Pancreas (tissue), 10 donors: ENCODE measurements at regions not wholly inside any gene's neighbourhood (a gene's known extent, or its start where the extent isn't known, plus 50 kb on each side); places are given as distances from the start of the nearest gene placed in this dataset.
"Not testable (repeated sequence)": the region's sequence is repeated elsewhere in the genome, so short reads cannot be mapped to it uniquely, and the experiment has no call there.

Source experiments
- ATAC-seq, 4 donors: fragments of 200-7000 bp; cut with Tn5 transposase; one replicate each; pipeline versions ENCODE4 v1.8.0 to v1.9.1; 2020; ENCODE audit warnings: mild to moderate bottlenecking in 4 of 4, moderate library complexity in 4 of 4
- DNase-seq, 6 donors: peaks; one replicate each; pipeline ENCODE4 v3.0.0-alpha.2; 2020
- FAIRE-seq: peaks from 2 replicates; lab custom pipeline; 2012; peaks lifted over from hg19 to GRCh38; lab: Jason Lieb, UNC
- H3K27ac ChIP-seq, 4 donors: fragments of 200-600 bp; sonication (generic); 1 replicate in 3 of 4; 2 replicates in 1 of 4; pipeline versions ENCODE4 v1.5.0 to v1.8.0; 2020
- H3K27me3 ChIP-seq, 4 donors: fragments of 200-600 bp; one replicate each; pipeline ENCODE4 v1.8.0; 2021
- H3K36me3 ChIP-seq, 3 donors: fragments of 200-600 bp; sonication (generic) in 1 of 3; one replicate each; pipeline versions ENCODE4 v1.5.0 to v1.8.0; 2020 to 2021
- H3K4me1 ChIP-seq, 3 donors: fragments of 200-600 bp; one replicate each; pipeline ENCODE4 v1.8.0; 2021
- H3K4me3 ChIP-seq, 4 donors: fragments of 200-600 bp; sonication (generic) in 2 of 4; one replicate each; pipeline versions ENCODE4 v1.5.0 to v1.8.0; 2020 to 2021
- H3K9me3 ChIP-seq, 4 donors: fragments of 200-600 bp; one replicate each; pipeline ENCODE4 v1.8.0; 2021
- WGBS, 2 donors: extraction: QIAGEN DNeasy Blood & Tissue Kit; methylation state at CpG; one replicate each; pipeline ENCODE4 v1.1.7; 2013; 5-methylcytosine and 5-hydroxymethylcytosine counted together
- intact Hi-C, 3 donors: fragments of 100-400 bp; cut with DNase I; formaldehyde crosslinking; loops; one replicate each; pipeline versions ENCODE4 v1.11.1 to v1.14.2; 2022
- donor health status: healthy with polysubstance abuse.
- donor health status: DM: no; HTN: no; CAD: no; lungs with moderate emphysema.
- donor health status: DM: no; HTN: no; CAD: no.
- donor health status: control.
- donor health status: control.
- donor health status: Bipolar disorder and iron deficiency.
- donor health status: DM: yes; HTN: yes; CAD: no.
- donor health status: DM: no; HTN: no; CAD: no.
- donor health status: DM: no; HTN: no; CAD: no.
- donor health status: DM: yes; HTN: yes; CAD: no.

DNA sequence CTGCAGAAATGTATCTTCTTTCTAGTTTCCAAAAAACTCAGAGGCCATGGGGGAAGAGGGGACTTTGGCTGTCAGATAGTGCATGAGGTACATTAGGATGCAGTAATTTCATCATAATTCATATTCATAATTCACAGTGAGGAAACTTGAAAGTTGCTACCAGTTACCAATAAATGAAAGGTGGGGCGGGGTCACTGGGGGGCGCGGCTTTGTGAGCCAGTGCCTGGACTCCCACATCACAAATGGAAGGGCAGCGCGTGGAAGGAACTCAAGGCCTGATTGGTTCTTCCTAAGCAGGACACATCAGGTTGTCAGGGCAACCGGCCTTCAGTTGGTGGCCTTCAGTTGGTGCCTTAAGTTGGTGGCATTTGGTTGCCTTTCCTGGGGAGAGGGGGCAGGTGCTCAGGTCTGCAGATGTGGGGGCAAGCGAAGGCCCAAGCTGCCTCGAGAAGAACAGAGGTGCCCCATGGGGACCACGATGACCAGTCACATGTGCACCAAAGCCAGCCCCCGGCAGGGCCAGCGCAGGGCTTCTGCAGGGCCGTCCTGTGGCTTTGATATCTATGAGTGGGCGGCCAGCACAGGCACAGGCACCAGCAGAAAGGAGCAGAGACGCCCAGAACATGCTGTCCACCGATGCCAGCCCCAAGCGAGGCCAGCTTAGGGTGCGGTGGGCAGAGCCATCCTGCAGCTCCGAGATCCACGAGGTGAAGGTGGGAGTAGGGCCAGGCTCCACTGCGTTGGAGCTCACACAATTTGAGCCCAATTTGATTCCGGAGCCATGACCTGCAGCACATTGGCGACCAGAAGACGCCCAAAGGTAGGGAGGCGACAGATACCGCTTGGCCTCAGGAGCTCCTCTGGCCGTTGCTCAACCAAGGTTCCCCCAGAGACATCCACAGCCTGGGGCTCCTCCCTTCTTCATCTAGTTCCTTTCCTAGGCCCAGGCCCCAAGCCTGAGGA, 3248.2 kb upstream of the OR11H1 start:
- H3K27ac ChIP-seq, H3K36me3 ChIP-seq, H3K9me3 ChIP-seq, ATAC-seq, intact Hi-C loops, FAIRE-seq, H3K4me3 ChIP-seq, H3K4me1 ChIP-seq, H3K27me3 ChIP-seq: not testable (repeated sequence)
- WGBS, 2 donors = 53 to 64% methylated on average over 25 to 26 of the region's 26 CpGs
- peak in 4 of 6 donors; percentile 8 to 48 (median 24) for DNase-seq

GRCh38 chr22:12284690-12285089, 3243.3 kb upstream of the OR11H1 start:
- FAIRE-seq, H3K4me1 ChIP-seq, H3K36me3 ChIP-seq, intact Hi-C loops, H3K27ac ChIP-seq, H3K9me3 ChIP-seq, ATAC-seq, DNase-seq, H3K4me3 ChIP-seq, H3K27me3 ChIP-seq: not testable (repeated sequence)
- 0 to 2% methylated on average over 2 of the region's 2 CpGs for WGBS, 2 donors

GRCh38 chr22:12297351-12297750, 3230.6 kb upstream of the OR11H1 start:
- H3K27ac ChIP-seq, intact Hi-C loops, ATAC-seq, H3K4me1 ChIP-seq, H3K9me3 ChIP-seq, FAIRE-seq, H3K36me3 ChIP-seq, H3K27me3 ChIP-seq, H3K4me3 ChIP-seq: not testable (repeated sequence)
- WGBS, 2 donors = 64 to 70% methylated on average over 13 of the region's 13 CpGs
- DNase-seq = peak in 5 of 6 donors; percentile 11 to 62 (median 25)
